BLaER1 treated with 17β-estradiol and CSF1 and Interleukin-3, amounts not matched to agents 10 nM and 100 nM (cell line): ENCODE measurements at regions not wholly inside any gene's neighbourhood (a gene's known extent, or its start where the extent isn't known, plus 50 kb on each side); places are given as distances from the start of the nearest gene placed in this dataset.
A peak's percentile ranks its signal among the peaks of the same experiment; 100 is the strongest.

Experiments
- H3K27ac ChIP-seq, 11 experiments: shearing (Covaris generic); formaldehyde crosslinking; 2 replicates each; pipeline ENCODE4 v1.8.1; 2022
- H3K27me3 ChIP-seq, 11 experiments: shearing (Covaris generic); formaldehyde crosslinking; 2 replicates each; pipeline ENCODE4 v1.8.1; 2022
- H3K36me3 ChIP-seq, 11 experiments: shearing (Covaris generic); formaldehyde crosslinking; 2 replicates each; pipeline ENCODE4 v1.8.1; 2022
- H3K4me1 ChIP-seq, 10 experiments: shearing (Covaris generic); formaldehyde crosslinking; 2 replicates each; pipeline ENCODE4 v1.8.1; 2022
- H3K4me2 ChIP-seq, 11 experiments: shearing (Covaris generic); formaldehyde crosslinking; 2 replicates each; pipeline ENCODE4 v1.8.1; 2022
- H3K4me3 ChIP-seq, 10 experiments: shearing (Covaris generic); formaldehyde crosslinking; 2 replicates each; pipeline ENCODE4 v1.8.1; 2022
- H3K9ac ChIP-seq, 11 experiments: shearing (Covaris generic); formaldehyde crosslinking; 2 replicates each; pipeline ENCODE4 v1.8.1; 2022
- H3K9me3 ChIP-seq, 11 experiments: shearing (Covaris generic); formaldehyde crosslinking; replicated peaks in 1 of 11; 2 replicates each; pipeline ENCODE4 v1.8.1; 2022
- H4K20me1 ChIP-seq, 11 experiments: shearing (Covaris generic); formaldehyde crosslinking; 2 replicates each; pipeline ENCODE4 v1.8.1; 2022
- Cebpa-rat ChIP-seq, 11 experiments: shearing (Covaris generic); IDR thresholded peaks; 2 replicates each; pipeline ENCODE4 v1.8.1; 2022

DNA sequence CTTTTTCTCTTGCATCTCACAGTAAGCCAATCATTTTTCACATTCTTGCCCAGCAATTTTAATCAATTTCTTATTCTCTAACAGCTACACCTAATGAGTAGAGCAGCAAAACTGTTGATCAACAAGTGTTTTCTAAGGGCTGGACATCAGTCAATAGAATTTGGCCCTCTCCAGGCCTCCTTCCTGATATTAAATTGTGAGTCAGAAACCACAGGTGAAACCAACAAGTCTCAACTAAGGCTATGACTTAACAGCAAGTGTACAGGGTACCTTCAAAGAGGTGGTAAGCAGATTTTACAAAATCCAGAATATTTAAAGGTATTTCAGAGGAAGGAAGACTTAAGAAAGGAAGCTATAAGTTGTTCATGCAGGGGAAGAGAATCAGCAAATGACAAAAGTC lies 156.5 kb upstream of the ARHGAP24 start:
- H3K4me1 ChIP-seq: no peaks in the 10 kb centered on the region
- no peaks in the 10 kb centered on the region for H3K36me3 ChIP-seq
- no peak for TF ChIP-seq Cebpa-rat (IDR thresholded peaks at IDR 0.05)
- no peak overlapping the region for H3K9ac ChIP-seq
- H4K20me1 ChIP-seq: no peaks in the 10 kb centered on the region
- H3K27ac ChIP-seq: no peak overlapping the region
- no peak overlapping the region for H3K4me2 ChIP-seq
- H3K27me3 ChIP-seq: no peaks in the 10 kb centered on the region
- peaks cover 17 to 36% (median 25%) of the 10 kb centered on the region in 11 experiments; a peak in 21 of 22 replicates for H3K9me3 ChIP-seq
- H3K4me3 ChIP-seq: no peak overlapping the region

GRCh38 chr4:85358831-85359230 lies 116.1 kb upstream of the ARHGAP24 start:
- Histone ChIP-seq H4K20me1 (no peaks in the 10 kb centered on the region), H3K27ac (no peak overlapping the region), H3K27me3 (no peaks in the 10 kb centered on the region), H3K9me3 (peaks cover 4 to 19% (median 10%) of the 10 kb centered on the region in 11 experiments; a peak in 12 of 22 replicates), H3K4me2 (no peak overlapping the region), H3K36me3 (no peaks in the 10 kb centered on the region), H3K4me1 (no peaks in the 10 kb centered on the region), H3K4me3 (no peak overlapping the region), H3K9ac (no peak overlapping the region)
- no peak for TF ChIP-seq Cebpa-rat (IDR thresholded peaks at IDR 0.05)

DNA sequence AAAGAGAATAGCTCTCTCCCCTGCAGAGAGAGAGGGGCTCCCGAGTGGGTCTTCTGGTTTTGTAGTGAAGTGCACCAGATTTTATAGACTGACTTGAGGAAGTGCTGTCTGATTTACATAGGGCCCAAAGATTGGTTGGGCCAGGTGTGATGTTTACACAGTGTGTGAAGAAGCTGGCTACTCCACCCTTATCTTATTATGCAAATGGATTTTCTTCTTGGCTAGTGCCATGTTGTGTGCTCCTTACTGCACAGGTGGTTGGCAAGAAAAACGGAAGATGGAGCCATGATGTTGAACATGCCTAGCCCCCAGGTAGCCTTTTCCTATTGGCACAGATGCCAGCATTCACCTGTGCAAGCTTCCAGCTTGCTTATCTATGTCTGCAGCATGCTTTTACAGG lies 112.4 kb upstream of the ARHGAP24 start:
- TF ChIP-seq Cebpa-rat (IDR thresholded peaks at IDR 0.05): no peak
- Histone ChIP-seq H3K4me1 (no peaks in the 10 kb centered on the region), H3K36me3 (no peaks in the 10 kb centered on the region), H3K27me3 (no peaks in the 10 kb centered on the region), H3K9me3 (peaks cover 4 to 19% (median 10%) of the 10 kb centered on the region in 11 experiments; a peak in 12 of 22 replicates), H3K27ac (no peak overlapping the region), H3K9ac (no peak overlapping the region), H3K4me2 (no peak overlapping the region), H4K20me1 (no peaks in the 10 kb centered on the region), H3K4me3 (no peak overlapping the region)

GRCh38 chr4:85367815-85368214 lies 107.1 kb upstream of the ARHGAP24 start:
- H3K27ac ChIP-seq: no peak overlapping the region
- no peak overlapping the region for H3K4me2 ChIP-seq
- H3K27me3 ChIP-seq: no peaks in the 10 kb centered on the region
- no peak for TF ChIP-seq Cebpa-rat (IDR thresholded peaks at IDR 0.05)
- no peaks in the 10 kb centered on the region for H3K9me3 ChIP-seq
- H3K4me3 ChIP-seq: no peak overlapping the region
- no peaks in the 10 kb centered on the region for H3K36me3 ChIP-seq
- H3K4me1 ChIP-seq: peaks cover 17 to 26% (median 22%) of the 10 kb centered on the region in 10 experiments
- H3K9ac ChIP-seq: no peak overlapping the region
- no peaks in the 10 kb centered on the region for H4K20me1 ChIP-seq

- H3K9me3 ChIP-seq: no peaks in the 10 kb centered on the region
- no peak overlapping the region for H3K9ac ChIP-seq
- H3K4me2 ChIP-seq: peak overlapping the region in 5 of 11 experiments; percentile 38 to 67 (median 54); a peak in 6 of 22 replicates
- H4K20me1 ChIP-seq: no peaks in the 10 kb centered on the region
- no peaks in the 10 kb centered on the region for H3K27me3 ChIP-seq
- H3K27ac ChIP-seq: peak overlapping the region in 1 of 11 experiments; percentile 76; a peak in 1 of 22 replicates
- no peak for TF ChIP-seq Cebpa-rat (IDR thresholded peaks at IDR 0.05)
- peaks cover 17 to 26% (median 22%) of the 10 kb centered on the region in 10 experiments for H3K4me1 ChIP-seq
- no peaks in the 10 kb centered on the region for H3K36me3 ChIP-seq
- H3K4me3 ChIP-seq: no peak overlapping the region
Observed at GRCh38 chr4:85368240-85368639, 106.7 kb upstream of the ARHGAP24 start.

DNA sequence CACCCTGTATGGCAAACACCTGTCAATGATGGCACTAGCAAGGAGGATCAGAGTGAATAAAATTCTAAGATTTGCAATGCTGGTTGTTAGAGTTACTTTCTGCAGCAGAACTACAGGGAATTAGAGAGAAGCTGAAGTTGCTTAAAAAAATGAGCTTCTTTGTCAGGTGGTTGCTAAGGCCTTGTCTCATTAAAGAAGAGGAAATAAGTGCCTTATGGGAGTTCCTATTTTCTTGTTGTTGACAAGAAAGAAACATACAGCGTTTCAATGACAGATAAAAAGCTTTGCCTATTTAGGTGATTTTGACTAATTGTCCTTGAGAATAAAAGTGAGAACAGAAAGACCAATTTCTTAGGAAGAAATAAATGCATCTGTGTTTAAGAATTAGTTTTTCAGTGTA lies 106.0 kb upstream of the ARHGAP24 start:
- Histone ChIP-seq H3K27ac (peak overlapping the region in 9 of 11 experiments; percentile 1 to 76 (median 40); a peak in 10 of 22 replicates), H3K4me3 (no peak overlapping the region), H3K9ac (no peak overlapping the region), H3K4me1 (peaks cover 17 to 26% (median 22%) of the 10 kb centered on the region in 10 experiments), H3K36me3 (no peaks in the 10 kb centered on the region), H3K9me3 (no peaks in the 10 kb centered on the region), H3K4me2 (peak overlapping the region in 9 of 11 experiments; percentile 3 to 67 (median 46); a peak in 16 of 22 replicates), H4K20me1 (no peaks in the 10 kb centered on the region), H3K27me3 (no peaks in the 10 kb centered on the region)
- TF ChIP-seq Cebpa-rat (IDR thresholded peaks at IDR 0.05): no peak

DNA sequence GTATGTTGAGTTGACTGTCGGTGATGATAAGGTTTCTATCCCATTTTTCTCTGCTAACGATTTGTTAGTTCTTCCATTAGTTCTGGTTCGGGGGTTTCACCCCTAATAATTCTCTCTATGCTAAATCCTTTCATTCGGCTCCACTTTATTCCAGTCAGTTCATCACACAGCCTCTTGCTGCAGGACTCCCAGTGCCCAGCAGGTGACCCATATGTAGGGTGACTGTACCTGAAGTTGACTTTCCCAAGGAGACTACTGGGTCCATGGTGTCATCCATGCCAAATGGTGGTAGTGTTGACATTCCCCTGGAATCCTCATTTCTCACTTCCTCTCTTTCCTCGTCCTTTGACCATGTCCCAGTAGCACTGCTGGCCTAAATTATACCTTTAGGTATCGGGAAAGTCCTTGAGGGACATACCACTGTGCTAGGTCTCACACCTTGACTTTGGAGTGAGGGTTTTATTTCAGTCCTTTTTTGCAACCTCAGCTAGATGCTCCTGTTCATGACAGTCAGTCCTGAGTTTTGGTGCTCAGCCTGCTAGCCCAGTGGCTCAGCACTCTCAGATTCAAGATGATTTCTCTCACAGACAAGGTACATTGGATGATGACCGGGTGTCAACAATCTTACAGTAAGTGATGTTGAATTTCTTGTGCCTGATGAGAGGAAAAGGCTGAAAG lies 105.1 kb upstream of the ARHGAP24 start:
- Histone ChIP-seq H3K9ac (no peak overlapping the region), H3K9me3 (no peaks in the 10 kb centered on the region), H3K4me2 (peak overlapping the region in 10 of 11 experiments; percentile 3 to 67 (median 44); a peak in 18 of 22 replicates), H3K36me3 (no peaks in the 10 kb centered on the region), H3K27ac (peak overlapping the region in 6 of 11 experiments; percentile 1 to 76 (median 44); a peak in 7 of 22 replicates), H3K4me1 (peaks cover 17 to 26% (median 22%) of the 10 kb centered on the region in 10 experiments), H4K20me1 (no peaks in the 10 kb centered on the region), H3K27me3 (no peaks in the 10 kb centered on the region), H3K4me3 (no peak overlapping the region)
- no peak for TF ChIP-seq Cebpa-rat (IDR thresholded peaks at IDR 0.05)

- no peaks in the 10 kb centered on the region for H4K20me1 ChIP-seq
- TF ChIP-seq Cebpa-rat (IDR thresholded peaks at IDR 0.05): 0 out of 22 replicates have a peak, but pooled peaks of 1 of the 11 experiments have one; percentile 23
- peak overlapping the region in 8 of 11 experiments; percentile 23 to 67 (median 44); a peak in 15 of 22 replicates for H3K4me2 ChIP-seq
- no peak overlapping the region for H3K9ac ChIP-seq
- no peak overlapping the region for H3K4me3 ChIP-seq
- no peaks in the 10 kb centered on the region for H3K9me3 ChIP-seq
- peaks cover 17 to 26% (median 22%) of the 10 kb centered on the region in 10 experiments for H3K4me1 ChIP-seq
- H3K27me3 ChIP-seq: no peaks in the 10 kb centered on the region
- H3K36me3 ChIP-seq: no peaks in the 10 kb centered on the region
- peak overlapping the region in 4 of 11 experiments; percentile 1 to 76 (median 44); a peak in 5 of 22 replicates for H3K27ac ChIP-seq
Observed at GRCh38 chr4:85370400-85371032, 104.4 kb upstream of the ARHGAP24 start.

GRCh38 chr4:85372966-85373365 lies 102.0 kb upstream of the ARHGAP24 start:
- H3K4me2 ChIP-seq: no peak overlapping the region
- H3K4me1 ChIP-seq: peaks cover 17 to 30% (median 23%) of the 10 kb centered on the region in 10 experiments
- no peaks in the 10 kb centered on the region for H4K20me1 ChIP-seq
- H3K4me3 ChIP-seq: no peak overlapping the region
- H3K27ac ChIP-seq: no peak overlapping the region
- H3K9me3 ChIP-seq: no peaks in the 10 kb centered on the region
- TF ChIP-seq Cebpa-rat (IDR thresholded peaks at IDR 0.05): no peak
- no peaks in the 10 kb centered on the region for H3K27me3 ChIP-seq
- H3K9ac ChIP-seq: no peak overlapping the region
- no peaks in the 10 kb centered on the region for H3K36me3 ChIP-seq
